ENCODE measurements at regions not wholly inside any gene's neighbourhood (a gene's known extent, or its start where the extent isn't known, plus 50 kb on each side); places are given as distances from the start of the nearest gene placed in this dataset.

GRCh38 chr18:75656035-75656434 lies 228.5 kb upstream of the SMIM21 start:
- TF ChIP-seq CTCF (conservative IDR thresholded peaks at IDR 0.05; ENCODE audit: low read length), result no peak
- no peak overlapping the region for H3K4me3 ChIP-seq (ENCODE audit: low read length)
- no peak for DNase-seq (ENCODE audit: low read depth)

DNA sequence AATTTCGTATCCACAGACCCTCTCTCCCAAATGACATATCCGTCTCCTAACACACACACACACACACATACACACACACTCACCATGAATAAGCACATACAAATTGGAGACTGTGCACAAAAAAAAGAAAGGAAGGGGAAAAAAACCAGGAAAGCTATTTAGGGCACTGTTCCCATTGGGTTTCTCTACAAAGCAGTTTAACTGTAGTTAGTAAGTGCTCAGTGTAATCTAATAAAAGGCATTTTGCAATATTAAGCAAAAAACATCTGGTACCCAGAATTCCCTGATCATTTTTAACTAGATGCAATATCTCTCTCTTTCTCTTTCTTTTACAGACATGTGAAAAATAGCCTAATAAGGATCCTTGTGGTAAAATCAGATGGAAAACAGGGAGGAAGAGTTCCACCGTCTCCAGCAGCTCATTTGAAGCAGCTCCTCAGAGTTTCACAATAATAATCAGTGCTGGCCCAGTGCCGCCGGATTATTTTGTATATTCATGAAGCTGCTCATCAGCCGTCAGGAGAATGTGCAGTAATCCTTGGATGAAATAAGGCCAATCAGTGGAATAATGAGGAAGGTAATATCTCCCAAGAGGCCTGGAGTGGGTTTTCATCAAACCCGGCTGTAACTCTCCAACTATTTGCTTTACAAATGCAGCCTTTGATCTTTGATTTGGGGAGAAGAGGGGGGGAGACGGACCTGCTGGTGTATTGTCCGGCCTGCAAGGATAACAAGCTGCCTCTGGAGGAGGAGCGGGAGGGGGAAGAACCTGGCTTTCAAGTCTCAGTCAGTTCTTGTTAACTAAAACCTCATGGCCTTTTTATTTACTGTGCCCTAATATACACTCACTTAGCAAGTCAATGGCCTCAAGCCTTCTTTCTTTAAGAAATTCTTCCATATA lies 227.6 kb upstream of the SMIM21 start:
- no peak for TF ChIP-seq CTCF (conservative IDR thresholded peaks at IDR 0.05; ENCODE audit: low read length)
- DNase-seq (ENCODE audit: low read depth), result peak; percentile 58

GRCh38 chr18:75654386-75654785 lies 226.9 kb upstream of the SMIM21 start:
- no peak for TF ChIP-seq CTCF (conservative IDR thresholded peaks at IDR 0.05; ENCODE audit: low read length)
- H3K4me3 ChIP-seq (ENCODE audit: low read length), result no peak overlapping the region
- DNase-seq (ENCODE audit: low read depth), result no peak

More for the DNA sequence above, 227.6 kb upstream of the SMIM21 start:
- H3K4me3 ChIP-seq (ENCODE audit: low read length), result no peak overlapping the region

GRCh38 chr18:75652528-75652927 lies 225.0 kb upstream of the SMIM21 start:
- no peak for TF ChIP-seq CTCF (conservative IDR thresholded peaks at IDR 0.05; ENCODE audit: low read length)
- DNase-seq (ENCODE audit: low read depth), result no peak
- no peak overlapping the region for H3K4me3 ChIP-seq (ENCODE audit: low read length)

DNA sequence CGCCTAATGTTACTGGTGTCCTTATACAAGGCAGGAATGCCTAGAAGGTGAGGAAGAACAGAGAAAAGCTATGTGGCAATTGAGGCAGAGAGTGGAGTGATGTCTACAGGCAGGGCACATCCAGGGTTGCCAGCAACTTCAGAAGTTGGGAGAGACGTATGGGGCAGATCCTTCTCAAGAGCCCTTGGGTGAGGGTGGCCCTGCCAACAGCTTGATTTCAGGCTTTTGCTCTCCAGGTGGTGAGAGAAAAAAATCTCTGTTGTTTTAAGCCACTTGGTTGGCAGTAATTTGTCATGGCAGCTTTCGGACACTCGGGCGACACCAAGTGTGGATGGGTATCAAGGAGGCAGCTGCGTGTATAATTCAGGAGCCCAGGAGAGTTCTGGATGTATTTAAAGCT lies 217.4 kb upstream of the SMIM21 start:
- no peak for TF ChIP-seq CTCF (conservative IDR thresholded peaks at IDR 0.05; ENCODE audit: low read length)
- no peak for DNase-seq (ENCODE audit: low read depth)
- no peak overlapping the region for H3K4me3 ChIP-seq (ENCODE audit: low read length)

DNA sequence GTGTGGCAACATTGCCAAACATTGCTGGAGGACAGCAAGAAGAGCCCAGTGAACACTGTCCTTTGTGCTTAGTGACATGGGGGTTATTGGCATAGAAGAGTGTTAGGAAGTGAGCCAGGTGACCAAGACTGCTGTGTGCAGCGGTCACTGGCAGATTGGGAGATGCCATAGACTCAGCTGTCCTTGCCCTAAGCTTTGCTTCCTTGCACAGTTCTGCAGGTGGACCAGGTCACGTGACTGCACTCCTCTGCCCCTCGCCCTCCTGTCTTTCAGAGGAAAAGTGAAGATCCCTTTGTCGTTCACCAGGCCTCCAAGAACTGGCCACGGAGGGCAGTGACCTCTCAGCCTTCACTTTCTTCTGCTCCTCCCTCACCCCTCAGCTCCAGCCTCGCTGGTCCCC lies 215.6 kb upstream of the SMIM21 start:
- H3K4me3 ChIP-seq (ENCODE audit: low read length), result no peak overlapping the region
- DNase-seq (ENCODE audit: low read depth), result no peak
- no peak for TF ChIP-seq CTCF (conservative IDR thresholded peaks at IDR 0.05; ENCODE audit: low read length)

DNA sequence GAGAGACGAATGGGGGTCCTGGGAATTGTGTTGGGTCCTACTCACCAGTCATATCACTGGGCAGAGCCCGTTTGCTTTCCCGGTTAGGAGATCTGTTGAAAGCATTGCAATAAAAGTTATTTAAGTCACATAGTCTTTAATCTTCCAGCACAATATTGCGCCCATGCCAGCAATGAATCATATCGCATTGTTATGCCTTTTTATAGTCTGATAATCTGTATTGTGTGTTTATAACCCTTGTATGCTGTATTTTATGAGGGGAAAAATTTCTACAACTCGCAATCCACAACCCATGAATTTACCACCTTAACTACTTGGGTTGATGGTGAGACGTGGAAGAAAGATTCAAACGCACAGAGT lies 211.9 kb upstream of the SMIM21 start:
- no peak for TF ChIP-seq CTCF (conservative IDR thresholded peaks at IDR 0.05; ENCODE audit: low read length)
- DNase-seq (ENCODE audit: low read depth), result no peak
- H3K4me3 ChIP-seq (ENCODE audit: low read length), result no peak overlapping the region; the same call in 1 of the 2 replicates

All from AG10803 (cell line).